OCI-LY7 (cell line): ENCODE measurements at regions not wholly inside any gene's neighbourhood (a gene's known extent, or its start where the extent isn't known, plus 50 kb on each side); places are given as distances from the start of the nearest gene placed in this dataset.

Experiments used
- BruUV-seq: library from RNA; stranded (reverse); fragments of 400-500 nt; replicated peaks from 2 replicates; lab custom pipeline; 2021; lab: Mats Ljungman, UMichigan
- CTCF ChIA-PET: fragments of 300-600 bp; sonication (Branson Sonifier 250); formaldehyde crosslinking; loops from one replicate; lab custom pipeline; 2022; ENCODE audit warnings: antibody characterized with exemption; ENCODE audit not compliant: unreplicated experiment; lab: Charles Lee
- POLR2A ChIA-PET: fragments of 300-600 bp; sonication (Branson Sonifier 250); formaldehyde crosslinking; loops from one replicate; lab custom pipeline; 2022; ENCODE audit warnings: antibody characterized with exemption; lab: Charles Lee
- DNase-seq: peaks from one replicate; pipeline ENCODE4 v3.0.0-alpha.2; 2015; ENCODE audit warnings: low spot score
- H2AFZ ChIP-seq: fragments of 200-600 bp; sonication (generic), shearing (Covaris generic); 2 replicates; pipeline ENCODE4 v1.6.1; 2014; ENCODE audit warnings: mild to moderate bottlenecking, antibody characterized with exemption, low read length, moderate library complexity
- H3K27ac ChIP-seq: fragments of 200-600 bp; sonication (generic); 2 replicates; pipeline ENCODE4 v1.5.1; 2014; ENCODE audit warnings: mixed run types, low read depth, mild to moderate bottlenecking, moderate library complexity, low read length, inconsistent platforms; ENCODE audit not compliant: poor library complexity, severe bottlenecking
- H3K36me3 ChIP-seq: fragments of 200-600 bp; sonication (generic); 2 replicates; pipeline ENCODE4 v1.6.1; 2014; ENCODE audit warnings: mild to moderate bottlenecking, antibody characterized with exemption, low read length, moderate library complexity, mixed read lengths; ENCODE audit not compliant: insufficient read depth
- H3K4me1 ChIP-seq: fragments of 200-600 bp; sonication (generic); 2 replicates; pipeline ENCODE4 v1.5.1; 2014; ENCODE audit warnings: mild to moderate bottlenecking, low read length; ENCODE audit not compliant: insufficient read depth, poor library complexity, severe bottlenecking
- H3K4me2 ChIP-seq: fragments of 200-600 bp; sonication (generic); 2 replicates; pipeline ENCODE4 v1.6.1; 2014; ENCODE audit warnings: mild to moderate bottlenecking, low read length
- H3K4me3 ChIP-seq: fragments of 200-600 bp; sonication (generic); 2 replicates; pipeline ENCODE4 v1.5.1; 2014; ENCODE audit warnings: mild to moderate bottlenecking, low read depth, low read length; ENCODE audit not compliant: poor library complexity, severe bottlenecking
- H3K79me2 ChIP-seq: fragments of 200-600 bp; sonication (generic); 2 replicates; pipeline ENCODE4 v1.6.1; 2016; ENCODE audit warnings: low read depth, mild to moderate bottlenecking, low read length, moderate library complexity, mixed read lengths; ENCODE audit not compliant: insufficient read depth
- H3K9me2 ChIP-seq: fragments of 200-600 bp; sonication (generic); 2 replicates; pipeline ENCODE4 v1.6.1; 2016; ENCODE audit warnings: mild to moderate bottlenecking, low read length, mixed read lengths; ENCODE audit not compliant: insufficient read depth
- H3K9me3 ChIP-seq: fragments of 200-600 bp; sonication (generic); 2 replicates; pipeline ENCODE4 v1.6.1; 2014; ENCODE audit warnings: mild to moderate bottlenecking, mixed run types, low read length, mixed read lengths
- H4K20me1 ChIP-seq: fragments of 200-600 bp; sonication (generic); 2 replicates; pipeline ENCODE4 v1.6.1; 2014; ENCODE audit warnings: mild to moderate bottlenecking, antibody characterized with exemption, low read length, moderate library complexity, mixed read lengths; ENCODE audit not compliant: insufficient read depth
- EZH2phosphoT487 ChIP-seq: fragments of 200-600 bp; sonication (generic); IDR thresholded peaks from 2 replicates; pipeline ENCODE4 v1.6.1; 2018; ENCODE audit warnings: low read depth, borderline replicate concordance, mild to moderate bottlenecking, mixed run types, antibody characterized with exemption, low read length, moderate library complexity, mixed read lengths
- intact Hi-C: fragments of 100-400 bp; cut with micrococcal nuclease; formaldehyde crosslinking; loops from one replicate; pipeline ENCODE4 v1.10.0; 2022; ENCODE audit not compliant: unreplicated experiment
- TF ChIP-seq, protein P1 (sequence below): fragments of 200-600 bp; sonication (generic); conservative IDR thresholded peaks from 2 replicates; pipeline ENCODE4 v1.5.1; 2014; ENCODE audit warnings: mild to moderate bottlenecking, antibody characterized with exemption, low read length, moderate library complexity, mixed read lengths

DNA sequence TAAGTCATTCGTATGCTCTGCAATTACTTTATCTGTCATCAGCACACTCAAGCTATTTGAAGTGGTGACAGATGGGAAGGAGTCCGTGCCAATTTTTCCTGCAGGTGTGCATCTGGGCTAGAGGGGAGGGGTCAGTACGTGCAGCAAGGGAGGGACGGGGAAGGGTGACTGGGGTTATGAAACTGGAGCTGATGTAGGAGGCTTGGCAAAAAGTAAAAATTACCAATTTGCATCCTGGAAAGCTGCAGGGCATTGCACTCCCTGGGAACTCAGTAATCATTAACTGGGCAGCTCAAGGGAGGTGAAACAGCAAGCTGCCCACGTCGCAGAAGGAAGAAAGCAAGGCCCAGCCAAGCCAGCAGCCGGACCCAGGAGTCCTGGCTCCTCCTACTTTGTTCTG lies 87.1 kb upstream of the TMEM45B start:
- CTCF ChIA-PET: no interaction called here
- no peaks in the 10 kb centered on the region for H3K9me2 ChIP-seq
- no peak overlapping the region for H3K4me2 ChIP-seq
- no peak overlapping the region for H3K4me3 ChIP-seq
- H3K36me3 ChIP-seq: no peaks in the 10 kb centered on the region
- no TSS peak for BruUV-seq
- H4K20me1 ChIP-seq: no peaks in the 10 kb centered on the region
- DNase-seq: no peak
- intact Hi-C loops: no loop called here
- TF ChIP-seq EZH2phosphoT487: no peak
- TF ChIP-seq, protein P1, sequence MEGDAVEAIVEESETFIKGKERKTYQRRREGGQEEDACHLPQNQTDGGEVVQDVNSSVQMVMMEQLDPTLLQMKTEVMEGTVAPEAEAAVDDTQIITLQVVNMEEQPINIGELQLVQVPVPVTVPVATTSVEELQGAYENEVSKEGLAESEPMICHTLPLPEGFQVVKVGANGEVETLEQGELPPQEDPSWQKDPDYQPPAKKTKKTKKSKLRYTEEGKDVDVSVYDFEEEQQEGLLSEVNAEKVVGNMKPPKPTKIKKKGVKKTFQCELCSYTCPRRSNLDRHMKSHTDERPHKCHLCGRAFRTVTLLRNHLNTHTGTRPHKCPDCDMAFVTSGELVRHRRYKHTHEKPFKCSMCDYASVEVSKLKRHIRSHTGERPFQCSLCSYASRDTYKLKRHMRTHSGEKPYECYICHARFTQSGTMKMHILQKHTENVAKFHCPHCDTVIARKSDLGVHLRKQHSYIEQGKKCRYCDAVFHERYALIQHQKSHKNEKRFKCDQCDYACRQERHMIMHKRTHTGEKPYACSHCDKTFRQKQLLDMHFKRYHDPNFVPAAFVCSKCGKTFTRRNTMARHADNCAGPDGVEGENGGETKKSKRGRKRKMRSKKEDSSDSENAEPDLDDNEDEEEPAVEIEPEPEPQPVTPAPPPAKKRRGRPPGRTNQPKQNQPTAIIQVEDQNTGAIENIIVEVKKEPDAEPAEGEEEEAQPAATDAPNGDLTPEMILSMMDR: no peak
- POLR2A ChIA-PET: no interaction called here
- H3K79me2 ChIP-seq: no peaks in the 10 kb centered on the region
- no peak overlapping the region for H2AFZ ChIP-seq
- H3K27ac ChIP-seq: no peak overlapping the region
- H3K9me3 ChIP-seq: no peaks in the 10 kb centered on the region
- no peaks in the 10 kb centered on the region for H3K4me1 ChIP-seq

DNA sequence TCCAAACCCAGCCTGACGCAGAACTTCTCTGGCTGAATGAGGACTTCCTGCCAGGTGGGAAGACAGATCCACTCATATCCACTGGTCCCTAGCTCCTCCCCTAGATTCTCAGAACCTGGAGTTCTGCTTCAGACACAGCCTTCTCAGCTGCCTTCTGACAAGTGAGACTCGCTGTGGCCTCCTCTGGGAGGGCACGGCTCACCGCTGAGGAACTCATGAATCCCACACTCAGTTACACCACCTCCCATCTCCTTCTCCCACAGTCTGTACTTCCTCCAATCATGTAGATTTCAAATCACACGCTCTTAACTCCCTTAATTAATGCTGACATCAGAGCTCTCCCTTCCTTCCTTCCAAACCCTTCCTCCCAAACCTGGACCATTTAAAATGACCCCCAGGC lies 86.4 kb upstream of the TMEM45B start:
- ChIA-PET POLR2A (no interaction called here), CTCF (no interaction called here)
- Histone ChIP-seq H4K20me1 (no peaks in the 10 kb centered on the region), H3K9me3 (no peaks in the 10 kb centered on the region), H3K27ac (no peak overlapping the region), H3K36me3 (no peaks in the 10 kb centered on the region), H3K4me3 (no peak overlapping the region), H2AFZ (no peak overlapping the region), H3K9me2 (no peaks in the 10 kb centered on the region), H3K4me2 (no peak overlapping the region), H3K79me2 (no peaks in the 10 kb centered on the region), H3K4me1 (no peaks in the 10 kb centered on the region)
- TF ChIP-seq, protein P1: no peak
- no peak for TF ChIP-seq EZH2phosphoT487
- BruUV-seq: no TSS peak
- DNase-seq: no peak
- intact Hi-C loops: no loop called here

DNA sequence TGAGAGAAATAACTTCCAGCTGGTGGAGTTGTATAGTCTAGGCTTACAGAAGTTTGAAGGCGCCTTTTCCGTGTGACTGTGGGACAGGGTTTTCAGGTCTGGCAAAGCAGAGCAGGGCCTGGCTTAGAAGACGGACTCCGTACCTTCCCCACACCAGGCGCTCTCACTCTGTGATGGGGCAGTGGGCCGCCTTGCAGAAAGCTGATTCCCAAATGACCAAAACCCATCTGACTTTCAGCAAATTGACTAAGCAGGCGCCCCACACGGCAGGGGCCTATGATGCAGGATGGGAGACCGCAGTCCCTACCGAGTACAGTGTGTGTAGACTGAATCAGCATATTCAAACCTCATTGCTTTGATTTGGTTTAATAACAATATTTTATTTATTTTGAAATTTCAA lies 85.8 kb upstream of the TMEM45B start:
- Histone ChIP-seq H3K9me2 (no peaks in the 10 kb centered on the region), H3K27ac (no peak overlapping the region), H3K4me3 (no peak overlapping the region), H3K36me3 (no peaks in the 10 kb centered on the region), H4K20me1 (no peaks in the 10 kb centered on the region), H2AFZ (no peak overlapping the region), H3K9me3 (no peaks in the 10 kb centered on the region), H3K79me2 (no peaks in the 10 kb centered on the region), H3K4me1 (no peaks in the 10 kb centered on the region), H3K4me2 (no peak overlapping the region)
- ChIA-PET POLR2A (no interaction called here), CTCF (no interaction called here)
- TF ChIP-seq EZH2phosphoT487: no peak
- TF ChIP-seq, protein P1: no peak
- intact Hi-C loops: no loop called here
- no TSS peak for BruUV-seq
- DNase-seq: no peak
